ENCODE measurements at regions not wholly inside any gene's neighbourhood (a gene's known extent, or its start where the extent isn't known, plus 50 kb on each side); places are given as distances from the start of the nearest gene placed in this dataset.

DNA sequence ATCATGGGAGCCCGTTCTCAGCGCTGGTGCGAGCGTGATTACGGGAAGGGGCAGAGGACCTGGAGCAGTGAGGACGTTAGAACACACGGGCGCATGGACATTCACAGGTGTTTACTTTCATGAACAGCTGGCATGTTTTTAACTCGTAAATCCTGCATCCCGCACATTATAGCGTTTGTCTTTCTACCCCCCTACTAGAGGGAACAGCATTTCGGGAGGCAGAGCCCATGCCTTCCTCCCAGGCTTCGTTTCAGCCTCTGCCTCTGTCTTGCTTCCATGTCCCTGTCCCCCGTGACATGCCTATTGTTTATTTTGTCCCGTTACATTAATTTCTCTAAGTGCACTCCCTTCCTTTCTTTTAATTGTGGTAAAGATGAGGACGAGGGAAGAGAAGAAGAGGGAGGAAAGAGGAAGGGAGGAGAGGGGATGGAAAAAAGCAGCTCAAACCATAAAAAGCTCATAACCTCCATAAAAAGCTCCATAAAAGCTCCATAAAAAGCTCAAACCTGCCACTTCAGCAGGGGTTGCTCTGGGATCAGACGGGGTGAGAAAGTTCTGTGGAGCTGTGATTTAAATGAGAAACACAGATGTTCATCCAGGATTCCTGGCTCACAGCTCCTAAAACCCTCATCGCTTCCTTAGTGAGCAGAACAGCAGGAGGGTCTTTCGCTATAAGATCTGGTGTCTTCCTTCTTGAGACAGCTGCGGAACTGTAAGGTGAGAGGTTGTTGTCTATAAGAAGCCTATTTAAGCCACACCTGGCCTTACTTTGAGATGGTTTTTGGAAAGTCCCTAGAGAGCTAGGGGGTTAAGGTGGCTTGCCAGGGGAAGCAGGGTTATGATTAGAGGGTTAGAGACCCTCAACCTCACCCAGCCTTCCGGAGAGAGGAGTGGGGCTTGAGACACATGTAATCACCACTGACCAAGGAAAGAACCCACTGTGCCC lies 66.6 kb upstream of the SNTG2 start:
- TF ChIP-seq, protein P1, sequence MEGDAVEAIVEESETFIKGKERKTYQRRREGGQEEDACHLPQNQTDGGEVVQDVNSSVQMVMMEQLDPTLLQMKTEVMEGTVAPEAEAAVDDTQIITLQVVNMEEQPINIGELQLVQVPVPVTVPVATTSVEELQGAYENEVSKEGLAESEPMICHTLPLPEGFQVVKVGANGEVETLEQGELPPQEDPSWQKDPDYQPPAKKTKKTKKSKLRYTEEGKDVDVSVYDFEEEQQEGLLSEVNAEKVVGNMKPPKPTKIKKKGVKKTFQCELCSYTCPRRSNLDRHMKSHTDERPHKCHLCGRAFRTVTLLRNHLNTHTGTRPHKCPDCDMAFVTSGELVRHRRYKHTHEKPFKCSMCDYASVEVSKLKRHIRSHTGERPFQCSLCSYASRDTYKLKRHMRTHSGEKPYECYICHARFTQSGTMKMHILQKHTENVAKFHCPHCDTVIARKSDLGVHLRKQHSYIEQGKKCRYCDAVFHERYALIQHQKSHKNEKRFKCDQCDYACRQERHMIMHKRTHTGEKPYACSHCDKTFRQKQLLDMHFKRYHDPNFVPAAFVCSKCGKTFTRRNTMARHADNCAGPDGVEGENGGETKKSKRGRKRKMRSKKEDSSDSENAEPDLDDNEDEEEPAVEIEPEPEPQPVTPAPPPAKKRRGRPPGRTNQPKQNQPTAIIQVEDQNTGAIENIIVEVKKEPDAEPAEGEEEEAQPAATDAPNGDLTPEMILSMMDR (IDR thresholded peaks at IDR 0.05; ENCODE audit: borderline replicate concordance, control extremely low read depth, extremely low read depth, insufficient read depth, missing control alignments): no peak
- in situ Hi-C loops (cut with MboI; ENCODE audit: low sequenced_read_pairs, unreplicated experiment): no loop called here
- no peak for DNase-seq (ENCODE audit: low spot score)

GRCh38 chr2:883260-883802 lies 67.3 kb upstream of the SNTG2 start:
- in situ Hi-C loops (cut with MboI; ENCODE audit: low sequenced_read_pairs, unreplicated experiment): no loop called here
- DNase-seq (ENCODE audit: low spot score): no peak
- TF ChIP-seq, protein P1 (IDR thresholded peaks at IDR 0.05; ENCODE audit: borderline replicate concordance, control extremely low read depth, extremely low read depth, insufficient read depth, missing control alignments): no peak

DNA sequence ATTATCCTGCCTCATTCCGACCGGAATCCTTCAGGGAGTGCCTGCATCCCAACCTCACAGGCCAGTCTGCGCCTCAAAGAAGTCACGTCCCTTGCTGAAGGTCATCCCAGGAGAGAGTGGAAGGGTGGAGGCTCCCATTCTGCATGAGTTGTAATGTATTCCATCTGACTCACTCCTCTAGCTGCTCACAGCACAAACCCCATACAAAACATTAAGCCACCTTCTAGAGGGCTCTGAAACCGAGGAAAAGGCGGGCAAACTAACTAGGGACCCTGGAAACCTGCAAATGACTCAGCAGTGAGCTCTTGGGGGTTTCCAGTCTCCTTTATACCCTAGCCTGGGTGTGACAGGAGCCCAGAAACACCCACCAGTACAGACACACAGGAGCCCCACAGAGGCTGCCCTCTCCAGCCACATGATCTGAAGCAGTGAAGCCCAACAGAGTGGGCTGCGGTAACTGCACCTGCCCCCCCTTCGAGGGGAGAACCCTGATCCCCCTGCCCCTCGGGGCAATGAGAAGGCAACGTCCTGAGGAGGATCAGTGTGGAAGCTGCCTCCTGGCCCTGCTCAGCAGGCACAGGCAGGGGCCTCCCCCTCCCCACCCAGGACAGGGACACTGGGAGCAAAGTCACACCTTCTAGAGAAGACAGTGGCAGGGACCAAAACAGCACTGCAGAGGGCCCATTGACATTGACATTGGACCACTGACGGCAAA lies 69.3 kb upstream of the SNTG2 start:
- TF ChIP-seq, protein P1 (IDR thresholded peaks at IDR 0.05; ENCODE audit: borderline replicate concordance, control extremely low read depth, extremely low read depth, insufficient read depth, missing control alignments): no peak

GRCh38 chr2:880201-880970 lies 70.3 kb upstream of the SNTG2 start:
- no peak for DNase-seq (ENCODE audit: low spot score)
- in situ Hi-C loops (cut with MboI; ENCODE audit: low sequenced_read_pairs, unreplicated experiment): no loop called here
- TF ChIP-seq, protein P1 (IDR thresholded peaks at IDR 0.05; ENCODE audit: borderline replicate concordance, control extremely low read depth, extremely low read depth, insufficient read depth, missing control alignments): no peak

More for the DNA sequence above, 69.3 kb upstream of the SNTG2 start:
- no peak for DNase-seq (ENCODE audit: low spot score)
- in situ Hi-C loops (cut with MboI; ENCODE audit: low sequenced_read_pairs, unreplicated experiment): no loop called here

DNA sequence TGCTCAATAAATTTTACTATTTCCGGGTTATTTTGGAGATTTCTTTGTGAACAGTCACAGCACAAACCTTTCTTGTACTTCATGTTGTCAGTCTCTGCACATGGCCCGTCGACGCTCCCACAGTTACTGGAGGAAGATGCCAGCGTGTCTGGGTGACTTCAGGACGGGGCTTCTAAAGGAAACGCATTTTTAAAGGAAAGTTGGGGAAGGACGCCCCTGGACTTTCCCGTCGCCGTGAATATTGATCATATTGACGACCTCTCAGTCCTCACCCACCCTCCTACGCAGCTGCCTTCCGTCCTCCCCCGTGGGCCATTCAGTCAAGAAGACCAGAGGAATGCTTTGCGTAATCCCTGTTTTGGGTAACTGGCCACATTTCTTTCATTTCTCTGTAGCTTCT lies 71.1 kb upstream of the SNTG2 start:
- DNase-seq (ENCODE audit: low spot score): no peak
- in situ Hi-C loops (cut with MboI; ENCODE audit: low sequenced_read_pairs, unreplicated experiment): no loop called here
- TF ChIP-seq, protein P1 (IDR thresholded peaks at IDR 0.05; ENCODE audit: borderline replicate concordance, control extremely low read depth, extremely low read depth, insufficient read depth, missing control alignments): no peak
